NAMALWA (cell line): ENCODE measurements at regions not wholly inside any gene's neighbourhood (a gene's known extent, or its start where the extent isn't known, plus 50 kb on each side); places are given as distances from the start of the nearest gene placed in this dataset.

Source experiments
- DNase-seq: peaks from one replicate; pipeline ENCODE4 v3.0.0-alpha.2; 2015; ENCODE audit warnings: low spot score

- DNase-seq: no peak
These were observed 118.2 kb downstream of the TTLL2 start for GRCh38 chr6:167442796-167443680.

GRCh38 chr6:167444602-167445346 lies 119.9 kb downstream of the TTLL2 start:
- no peak for DNase-seq

GRCh38 chr6:167445568-167445967 lies 120.7 kb downstream of the TTLL2 start:
- DNase-seq: no peak

GRCh38 chr6:167446046-167446445 lies 121.2 kb downstream of the TTLL2 start:
- no peak for DNase-seq

- DNase-seq: no peak
These were observed 122.1 kb downstream of the TTLL2 start for GRCh38 chr6:167446971-167447370.

GRCh38 chr6:167448378-167448777 lies 123.5 kb downstream of the TTLL2 start:
- no peak for DNase-seq

GRCh38 chr6:167449094-167449861 lies 124.4 kb downstream of the TTLL2 start:
- DNase-seq: no peak

- DNase-seq: no peak
These were observed 125.7 kb downstream of the TTLL2 start for GRCh38 chr6:167450626-167451025.

GRCh38 chr6:167452338-167453081 lies 127.6 kb downstream of the TTLL2 start:
- peak; percentile 37 for DNase-seq

GRCh38 chr6:167453082-167453446 lies 128.2 kb downstream of the TTLL2 start:
- no peak for DNase-seq

GRCh38 chr6:167454003-167454402 lies 129.1 kb downstream of the TTLL2 start:
- no peak for DNase-seq

- DNase-seq: no peak
These were observed 130.5 kb downstream of the TTLL2 start for GRCh38 chr6:167455371-167455770.

GRCh38 chr6:167462514-167463312 lies 137.8 kb downstream of the TTLL2 start:
- DNase-seq: no peak

GRCh38 chr6:167464177-167464576 lies 139.3 kb downstream of the TTLL2 start:
- DNase-seq: no peak

GRCh38 chr6:167465482-167465881 lies 140.6 kb downstream of the TTLL2 start:
- no peak for DNase-seq

GRCh38 chr6:167467282-167467681 lies 142.4 kb downstream of the TTLL2 start:
- no peak for DNase-seq

- DNase-seq: no peak
These were observed 143.0 kb downstream of the TTLL2 start for GRCh38 chr6:167467793-167468431.

GRCh38 chr6:167469101-167469500 lies 144.2 kb downstream of the TTLL2 start:
- DNase-seq: no peak

GRCh38 chr6:167469672-167470071 lies 144.8 kb downstream of the TTLL2 start:
- no peak for DNase-seq

- no peak for DNase-seq
These were observed 145.4 kb downstream of the TTLL2 start for GRCh38 chr6:167470101-167470835.
